GM19395 (cell line): ENCODE measurements at regions not wholly inside any gene's neighbourhood (a gene's known extent, or its start where the extent isn't known, plus 50 kb on each side); places are given as distances from the start of the nearest gene placed in this dataset.

Experiments
- ATAC-seq: cut with Tn5 transposase; IDR thresholded peaks from one replicate; pipeline ENCODE4 v1.9.1; 2021; ENCODE audit warnings: mild to moderate bottlenecking, moderate library complexity; ENCODE audit not compliant: unreplicated experiment

- ATAC-seq, result no peak
Measured at GRCh38 chr1:237975376-237975775, 84.7 kb upstream of the ZP4 start.

- ATAC-seq, result no peak
Measured at GRCh38 chr1:237972186-237972585, 81.5 kb upstream of the ZP4 start.

GRCh38 chr1:237962985-237963384 lies 72.3 kb upstream of the ZP4 start:
- no peak for ATAC-seq

- ATAC-seq, result no peak
Measured at GRCh38 chr1:237961754-237962153, 71.0 kb upstream of the ZP4 start.

- ATAC-seq, result no peak
Measured at GRCh38 chr1:237959838-237960237, 69.1 kb upstream of the ZP4 start.

- no peak for ATAC-seq
Measured at GRCh38 chr1:237953238-237953637, 62.5 kb upstream of the ZP4 start.
